Heart right ventricle (tissue), 16 donors: ENCODE measurements at regions not wholly inside any gene's neighbourhood (a gene's known extent, or its start where the extent isn't known, plus 50 kb on each side); places are given as distances from the start of the nearest gene placed in this dataset.

ENCODE experiments used
- ATAC-seq, 8 donors: fragments of 200-7000 bp; cut with Tn5 transposase; one replicate each; pipeline ENCODE4 v1.9.1; 2020; ENCODE audit warnings: mild to moderate bottlenecking in 8 of 8, moderate library complexity in 8 of 8, moderate number of reproducible peaks in 1 of 8
- DNase-seq, 2 donors: peaks; one replicate each; pipeline ENCODE4 v3.0.0-alpha.2; 2020
- H3K27ac ChIP-seq, 10 donors: fragments of 200-600 bp; sonication (generic) in 2 of 10; one replicate each; pipeline versions ENCODE4 v1.5.0 to v1.8.0; 2020 to 2022; ENCODE audit warnings: mild to moderate bottlenecking in 3 of 10
- H3K27me3 ChIP-seq, 7 donors: fragments of 200-600 bp; one replicate each; pipeline ENCODE4 v1.8.0; 2021 to 2022; ENCODE audit warnings: mild to moderate bottlenecking in 2 of 7
- H3K36me3 ChIP-seq, 9 donors: fragments of 200-600 bp; sonication (generic) in 1 of 9; one replicate each; pipeline versions ENCODE4 v1.5.0 to v1.8.0; 2020 to 2022; ENCODE audit warnings: mild to moderate bottlenecking in 2 of 9
- H3K4me1 ChIP-seq, 9 donors: fragments of 200-600 bp; sonication (generic) in 1 of 9; one replicate each; pipeline versions ENCODE4 v1.5.0 to v1.8.0; 2020 to 2022; ENCODE audit warnings: mild to moderate bottlenecking in 4 of 9
- H3K4me3 ChIP-seq, 10 donors: fragments of 200-600 bp; sonication (generic) in 2 of 10; one replicate each; pipeline versions ENCODE4 v1.5.0 to v1.8.0; 2020 to 2022; ENCODE audit warnings: mild to moderate bottlenecking in 7 of 10, moderate library complexity in 2 of 10
- H3K9me3 ChIP-seq, 11 donors: fragments of 200-600 bp in 10 of 11; sonication (generic) in 2 of 11; one replicate each; pipeline versions ENCODE4 v1.5.0 to v1.8.0; 2013 to 2022; ENCODE audit warnings: mild to moderate bottlenecking in 2 of 11, control low read depth in 1 of 11, moderate library complexity in 1 of 11
- CTCF ChIP-seq, 9 donors: fragments of 200-600 bp; sonication (generic) in 2 of 9; IDR thresholded peaks; one replicate each; pipeline versions ENCODE4 v1.5.0 to v1.8.0; 2021 to 2022; ENCODE audit warnings: antibody characterized with exemption in 9 of 9, mild to moderate bottlenecking in 5 of 9, moderate library complexity in 1 of 9
- WGBS, 2 donors: extraction: QIAGEN DNeasy Blood & Tissue Kit; methylation state at CpG; one replicate each; pipeline ENCODE4 v1.1.7; 2013; ENCODE audit warnings: inconsistent platforms in 1 of 2; 5-methylcytosine and 5-hydroxymethylcytosine counted together
- intact Hi-C, 10 donors: fragments of 100-400 bp; cut with DNase I; formaldehyde crosslinking; loops; one replicate each; pipeline versions ENCODE4 v1.11.1 to v1.14.2; 2022
- donor health status: Arrhythmogenic right ventricular cardiomyopathy.
- donor health status: ischemic (EF 13 %, LVEDD 7.1; RV severe dilation, severe dysfunction).
- donor health status: healthy with polysubstance abuse.
- donor health status: DM: no; HTN: yes; CAD: no.
- donor health status: DM: no; HTN: no; CAD: no.
- donor health status: ischemic (EF 25% LVEDD 6.9; RV normal size, moderate dysfunction).
- donor health status: ischemic (EF 25% LVEDD 5.7; RV mildly dilated, moderate dysfunction).
- donor health status: healthy.
- donor health status: DM: yes; HTN: yes; CAD: no.
- donor health status: Ischemic cardiomyopathy.
- donor health status: ischemic (EF 35%, LVEDD 5.7; RV mildly dilated, moderate dysfunction).
- donor health status: nonischemic (EF 11% LVEDD 7.7; RV severe dilation, severe dysfunction).
- donor health status: DM: yes; HTN: yes; CAD: no.
- donor health status: PGD.
- donor health status: ischemic (EF 29% LVEDD 5.4; RV normal size, mild dysfunction).
- donor health status: nonischemic (EF 23%, LVEDD 6.1; RV moderate dilation, normal function).

GRCh38 chr1:98468111-98468717 is 193.3 kb upstream of the SNX7 start:
- Histone ChIP-seq H3K9me3 (no peaks in the 10 kb centered on the region), H3K4me1 (no peaks in the 10 kb centered on the region), H3K4me3 (no peak overlapping the region), H3K27me3 (peaks cover 0 to 7% (median 0%) of the 10 kb centered on the region in 7 donors), H3K36me3 (no peaks in the 10 kb centered on the region), H3K27ac (no peak overlapping the region)
- peak; percentile 38 to 80 (median 69) for TF ChIP-seq CTCF (IDR thresholded peaks at IDR 0.05)
- ATAC-seq = no peak
- no peak for DNase-seq
- WGBS, 2 donors = 10 to 14% methylated on average over 2 of the region's 2 CpGs
- intact Hi-C loops = loop anchor here in 3 of 10 donors (10.0 kb wide), 3 partner anchors 403 to 1503 kb away; no protein-coding TSS in a partner anchor

GRCh38 chr1:98467586-98467985 is 193.9 kb upstream of the SNX7 start:
- intact Hi-C loops = loop anchor here in 3 of 10 donors (10.0 kb wide), 3 partner anchors 403 to 1503 kb away; no protein-coding TSS in a partner anchor

GRCh38 chr1:98467122-98467521 is 194.4 kb upstream of the SNX7 start:
- Histone ChIP-seq H3K4me3 (no peak overlapping the region), H3K36me3 (no peaks in the 10 kb centered on the region), H3K27me3 (peaks cover 0 to 4% (median 0%) of the 10 kb centered on the region in 7 donors), H3K9me3 (no peaks in the 10 kb centered on the region), H3K4me1 (no peaks in the 10 kb centered on the region), H3K27ac (no peak overlapping the region)
- DNase-seq (no peak), ATAC-seq (no peak)
- TF ChIP-seq CTCF (IDR thresholded peaks at IDR 0.05) = no peak
- intact Hi-C loops = loop anchor here in 3 of 10 donors (10.0 kb wide), 3 partner anchors 402 to 1502 kb away; no protein-coding TSS in a partner anchor

More at GRCh38 chr1:98467586-98467985, 193.9 kb upstream of the SNX7 start:
- DNase-seq = no peak
- WGBS, 2 donors = 45 to 51% methylated on average over 4 of the region's 4 CpGs
- Histone ChIP-seq H3K4me1 (no peaks in the 10 kb centered on the region), H3K4me3 (no peak overlapping the region), H3K27ac (no peak overlapping the region), H3K9me3 (no peaks in the 10 kb centered on the region), H3K27me3 (peaks cover 0 to 7% (median 0%) of the 10 kb centered on the region in 7 donors), H3K36me3 (no peaks in the 10 kb centered on the region)
- ATAC-seq = no peak
- TF ChIP-seq CTCF (IDR thresholded peaks at IDR 0.05) = no peak

- no peak for ATAC-seq
- Histone ChIP-seq H3K4me3 (no peak overlapping the region), H3K9me3 (no peaks in the 10 kb centered on the region), H3K36me3 (no peaks in the 10 kb centered on the region), H3K27ac (no peak overlapping the region), H3K27me3 (peaks cover 0 to 14% (median 0%) of the 10 kb centered on the region in 7 donors), H3K4me1 (no peaks in the 10 kb centered on the region)
- intact Hi-C loops = loop anchor here in 3 of 10 donors (10.0 kb wide), 3 partner anchors 397 to 1497 kb away; no protein-coding TSS in a partner anchor
- no peak for TF ChIP-seq CTCF (IDR thresholded peaks at IDR 0.05)
- WGBS, 2 donors = 78 to 81% methylated on average over 7 of the region's 7 CpGs
- no peak for DNase-seq
Measured at GRCh38 chr1:98461873-98462385, 199.6 kb upstream of the SNX7 start.
